HL-60 (cell line): ENCODE measurements at regions not wholly inside any gene's neighbourhood (a gene's known extent, or its start where the extent isn't known, plus 50 kb on each side); places are given as distances from the start of the nearest gene placed in this dataset.

ENCODE experiments used
- DNase-seq, 2 experiments: peaks; one replicate each; pipeline ENCODE4 v3.0.0-alpha.2; 2010 to 2020; ENCODE audit warnings: low read depth in 1 of 2, low spot score in 1 of 2
- H3K27ac ChIP-seq: fragments of 250-450 bp; sonication (Bioruptor Pico); replicated peaks from 2 replicates; pipeline ENCODE4 v1.5.1; 2020; ENCODE audit warnings: mild to moderate bottlenecking, moderate library complexity
- H3K27me3 ChIP-seq: fragments of 250-450 bp; sonication (Bioruptor Pico); 2 replicates; pipeline ENCODE4 v1.5.1; 2021; ENCODE audit warnings: mild to moderate bottlenecking, moderate library complexity; ENCODE audit not compliant: insufficient read depth, poor library complexity, severe bottlenecking
- H3K4me3 ChIP-seq: replicated peaks from 2 replicates; pipeline ENCODE4 v1.5.1; 2011; ENCODE audit warnings: mild to moderate bottlenecking, control low read depth, low read length; ENCODE audit not compliant: insufficient read depth
- GABPA ChIP-seq: IDR thresholded peaks from 2 replicates; pipeline ENCODE4 v1.6.1; 2012; ENCODE audit warnings: low read depth
- POLR2AphosphoS5 ChIP-seq: IDR thresholded peaks from 2 replicates; pipeline ENCODE4 v1.6.1; 2012; ENCODE audit warnings: low read depth
- SPI1 ChIP-seq: IDR thresholded peaks from 2 replicates; pipeline ENCODE4 v1.6.1; 2012; ENCODE audit warnings: low read depth, mild to moderate bottlenecking, borderline replicate concordance
- TF ChIP-seq, protein P1 (sequence below): IDR thresholded peaks from one replicate; pipeline ENCODE4 v1.5.1; 2011; ENCODE audit warnings: low read length, control low read depth, inconsistent platforms; ENCODE audit not compliant: insufficient read depth
- TF ChIP-seq, protein P2 (sequence below): IDR thresholded peaks from 2 replicates; pipeline ENCODE4 v1.6.1; 2012; ENCODE audit warnings: low read depth; ENCODE audit not compliant: insufficient replicate concordance

DNA sequence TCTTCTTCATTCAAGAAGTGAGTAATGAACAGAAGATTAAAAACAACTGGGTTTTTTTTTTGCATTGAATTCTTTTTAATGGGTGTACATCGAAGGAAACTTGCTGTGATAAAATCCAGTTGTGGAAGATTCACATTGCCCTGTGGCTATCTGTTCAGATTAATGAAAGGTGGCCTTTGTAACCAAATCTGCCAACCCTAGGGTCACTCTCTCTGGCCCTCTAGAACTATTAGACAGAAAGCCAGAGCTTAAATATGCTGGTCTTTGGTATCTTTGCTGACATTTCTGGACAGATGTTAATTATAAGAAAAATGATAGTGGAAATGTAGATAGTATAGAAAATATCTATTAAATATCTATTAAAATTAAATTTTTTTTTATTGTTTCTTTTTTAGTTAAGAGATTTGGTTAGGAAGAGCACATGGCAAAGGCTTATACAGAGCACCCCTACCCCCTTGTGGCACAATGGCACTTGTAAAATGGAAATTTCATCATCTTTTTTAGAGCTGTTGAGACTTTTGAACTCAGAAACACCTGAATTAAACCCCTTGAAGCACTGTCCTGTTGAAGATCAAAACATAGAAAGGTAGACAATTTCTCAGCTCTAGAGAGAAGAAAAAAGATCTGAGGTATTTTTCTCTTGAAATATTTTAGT, 572.5 kb downstream of the PKHD1 start:
- H3K27me3 ChIP-seq = no peaks in the 10 kb centered on the region
- no peak overlapping the region for H3K4me3 ChIP-seq
- H3K27ac ChIP-seq = no peak overlapping the region
- no peak for TF ChIP-seq SPI1
- no peak for TF ChIP-seq POLR2AphosphoS5
- TF ChIP-seq, protein P1, sequence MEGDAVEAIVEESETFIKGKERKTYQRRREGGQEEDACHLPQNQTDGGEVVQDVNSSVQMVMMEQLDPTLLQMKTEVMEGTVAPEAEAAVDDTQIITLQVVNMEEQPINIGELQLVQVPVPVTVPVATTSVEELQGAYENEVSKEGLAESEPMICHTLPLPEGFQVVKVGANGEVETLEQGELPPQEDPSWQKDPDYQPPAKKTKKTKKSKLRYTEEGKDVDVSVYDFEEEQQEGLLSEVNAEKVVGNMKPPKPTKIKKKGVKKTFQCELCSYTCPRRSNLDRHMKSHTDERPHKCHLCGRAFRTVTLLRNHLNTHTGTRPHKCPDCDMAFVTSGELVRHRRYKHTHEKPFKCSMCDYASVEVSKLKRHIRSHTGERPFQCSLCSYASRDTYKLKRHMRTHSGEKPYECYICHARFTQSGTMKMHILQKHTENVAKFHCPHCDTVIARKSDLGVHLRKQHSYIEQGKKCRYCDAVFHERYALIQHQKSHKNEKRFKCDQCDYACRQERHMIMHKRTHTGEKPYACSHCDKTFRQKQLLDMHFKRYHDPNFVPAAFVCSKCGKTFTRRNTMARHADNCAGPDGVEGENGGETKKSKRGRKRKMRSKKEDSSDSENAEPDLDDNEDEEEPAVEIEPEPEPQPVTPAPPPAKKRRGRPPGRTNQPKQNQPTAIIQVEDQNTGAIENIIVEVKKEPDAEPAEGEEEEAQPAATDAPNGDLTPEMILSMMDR = no peak
- TF ChIP-seq GABPA = no peak
- TF ChIP-seq, protein P2, sequence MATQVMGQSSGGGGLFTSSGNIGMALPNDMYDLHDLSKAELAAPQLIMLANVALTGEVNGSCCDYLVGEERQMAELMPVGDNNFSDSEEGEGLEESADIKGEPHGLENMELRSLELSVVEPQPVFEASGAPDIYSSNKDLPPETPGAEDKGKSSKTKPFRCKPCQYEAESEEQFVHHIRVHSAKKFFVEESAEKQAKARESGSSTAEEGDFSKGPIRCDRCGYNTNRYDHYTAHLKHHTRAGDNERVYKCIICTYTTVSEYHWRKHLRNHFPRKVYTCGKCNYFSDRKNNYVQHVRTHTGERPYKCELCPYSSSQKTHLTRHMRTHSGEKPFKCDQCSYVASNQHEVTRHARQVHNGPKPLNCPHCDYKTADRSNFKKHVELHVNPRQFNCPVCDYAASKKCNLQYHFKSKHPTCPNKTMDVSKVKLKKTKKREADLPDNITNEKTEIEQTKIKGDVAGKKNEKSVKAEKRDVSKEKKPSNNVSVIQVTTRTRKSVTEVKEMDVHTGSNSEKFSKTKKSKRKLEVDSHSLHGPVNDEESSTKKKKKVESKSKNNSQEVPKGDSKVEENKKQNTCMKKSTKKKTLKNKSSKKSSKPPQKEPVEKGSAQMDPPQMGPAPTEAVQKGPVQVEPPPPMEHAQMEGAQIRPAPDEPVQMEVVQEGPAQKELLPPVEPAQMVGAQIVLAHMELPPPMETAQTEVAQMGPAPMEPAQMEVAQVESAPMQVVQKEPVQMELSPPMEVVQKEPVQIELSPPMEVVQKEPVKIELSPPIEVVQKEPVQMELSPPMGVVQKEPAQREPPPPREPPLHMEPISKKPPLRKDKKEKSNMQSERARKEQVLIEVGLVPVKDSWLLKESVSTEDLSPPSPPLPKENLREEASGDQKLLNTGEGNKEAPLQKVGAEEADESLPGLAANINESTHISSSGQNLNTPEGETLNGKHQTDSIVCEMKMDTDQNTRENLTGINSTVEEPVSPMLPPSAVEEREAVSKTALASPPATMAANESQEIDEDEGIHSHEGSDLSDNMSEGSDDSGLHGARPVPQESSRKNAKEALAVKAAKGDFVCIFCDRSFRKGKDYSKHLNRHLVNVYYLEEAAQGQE = no peak
- DNase-seq = no peak

DNA sequence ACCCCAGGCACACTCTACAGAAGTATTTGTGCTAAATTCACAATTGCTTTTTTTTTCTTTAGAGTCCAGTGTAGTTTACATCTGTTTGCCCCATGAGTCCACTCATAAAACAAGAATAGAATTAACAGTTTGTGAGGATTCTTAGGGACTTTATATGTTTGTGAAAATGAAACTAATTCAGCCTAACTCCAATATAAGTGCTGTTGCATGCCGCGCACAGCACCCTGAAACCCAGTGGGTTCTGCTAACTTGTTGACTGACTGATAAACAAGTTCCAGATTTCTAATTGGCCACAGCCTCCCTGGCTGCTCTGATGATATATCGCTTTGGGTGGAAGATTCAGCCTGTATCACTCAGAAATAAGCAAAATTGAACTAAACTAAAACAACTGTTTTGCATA, 561.4 kb downstream of the PKHD1 start:
- Histone ChIP-seq H3K27me3 (no peaks in the 10 kb centered on the region), H3K4me3 (no peak overlapping the region), H3K27ac (no peak overlapping the region)
- no peak for DNase-seq
- TF ChIP-seq, protein P1 = no peak
- TF ChIP-seq POLR2AphosphoS5 (no peak), SPI1 (no peak), GABPA (no peak)
- TF ChIP-seq, protein P2 = no peak

DNA sequence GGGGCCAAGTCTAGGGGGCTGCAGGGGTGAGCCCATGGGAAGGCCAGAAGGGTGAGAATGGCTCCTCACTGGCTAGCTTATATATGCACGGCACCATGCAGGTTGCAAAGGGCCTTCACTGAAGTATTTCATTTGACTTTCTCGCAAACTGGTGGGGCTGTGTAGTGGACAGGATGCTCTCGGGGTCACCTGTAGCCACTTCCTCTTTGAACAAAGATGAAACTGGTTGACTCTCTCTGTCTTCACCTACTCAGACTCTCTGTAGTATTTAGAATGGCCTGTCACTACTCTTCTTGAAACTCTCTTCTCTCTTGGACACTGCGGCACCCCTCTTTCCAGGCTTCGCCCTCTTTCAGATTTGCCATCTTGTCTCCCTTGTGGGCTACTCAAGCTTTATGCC, 560.5 kb downstream of the PKHD1 start:
- H3K27me3 ChIP-seq = no peaks in the 10 kb centered on the region
- no peak overlapping the region for H3K4me3 ChIP-seq
- no peak overlapping the region for H3K27ac ChIP-seq
- TF ChIP-seq, protein P1 = no peak
- no peak for TF ChIP-seq GABPA
- DNase-seq = no peak

DNA sequence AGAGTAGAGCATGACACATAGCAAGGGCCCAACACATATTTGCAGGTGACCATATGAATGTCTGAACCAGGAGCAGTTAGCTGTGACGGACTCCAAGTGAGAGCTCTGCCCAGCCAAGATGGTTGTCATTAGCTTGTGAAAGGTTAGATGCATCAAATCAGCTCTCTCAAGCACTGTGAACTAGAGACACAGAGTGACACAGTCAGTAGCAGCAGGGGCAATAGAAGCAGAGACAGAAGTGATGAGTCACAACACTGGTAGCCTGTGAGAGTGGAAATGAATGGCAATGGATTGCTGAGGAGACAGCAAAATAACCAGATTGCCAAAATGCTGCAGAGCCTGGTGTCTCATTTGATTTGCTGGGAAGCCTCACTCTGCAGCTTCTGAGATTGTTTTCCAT, 558.9 kb downstream of the PKHD1 start:
- H3K27me3 ChIP-seq = no peaks in the 10 kb centered on the region
- no peak overlapping the region for H3K27ac ChIP-seq
- no peak overlapping the region for H3K4me3 ChIP-seq
- TF ChIP-seq SPI1 = no peak
- TF ChIP-seq, protein P1 = no peak
- TF ChIP-seq, protein P2 = no peak
- TF ChIP-seq GABPA = no peak
- no peak for TF ChIP-seq POLR2AphosphoS5
- DNase-seq = no peak
